Activated B cell treated with CpG ODN at 0.5 μM for 24 hours (primary cell): ENCODE measurements at regions not wholly inside any gene's neighbourhood (a gene's known extent, or its start where the extent isn't known, plus 50 kb on each side); places are given as distances from the start of the nearest gene placed in this dataset.

Experiments used
- ATAC-seq: fragments of 200-7000 bp; cut with Tn5 transposase; one replicate; pipeline ENCODE4 v1.10.0; 2021; ENCODE audit warnings: low read depth, mild to moderate bottlenecking, moderate library complexity
- CTCF ChIA-PET: fragments of 350-600 bp; sonication (Branson Sonifier 250); formaldehyde crosslinking; loops from one replicate; lab custom pipeline; 2021; ENCODE audit warnings: antibody characterized with exemption; lab: Charles Lee
- POLR2A ChIA-PET: fragments of 350-600 bp; sonication (Branson Sonifier 250); formaldehyde crosslinking; loops from one replicate; lab custom pipeline; 2021; ENCODE audit warnings: antibody characterized with exemption; lab: Charles Lee
- DNase-seq: peaks from one replicate; pipeline ENCODE4 v3.0.0; 2022
- H3K27ac Mint-ChIP-seq: one replicate; pipeline ENCODE4 v1.8.0; 2020; ENCODE audit warnings: mixed read lengths
- H3K27me3 Mint-ChIP-seq: one replicate; pipeline ENCODE4 v1.8.0; 2021; ENCODE audit warnings: mixed read lengths
- H3K36me3 Mint-ChIP-seq: one replicate; pipeline ENCODE4 v1.8.0; 2021; ENCODE audit warnings: low read depth, mixed read lengths
- H3K4me1 Mint-ChIP-seq: one replicate; pipeline ENCODE4 v1.8.0; 2021; ENCODE audit warnings: mixed read lengths
- H3K4me3 Mint-ChIP-seq: one replicate; pipeline ENCODE4 v1.8.0; 2020; ENCODE audit warnings: mild to moderate bottlenecking, mixed read lengths
- H3K9me3 Mint-ChIP-seq: one replicate; pipeline ENCODE4 v1.8.0; 2020; ENCODE audit warnings: mixed read lengths
- intact Hi-C: fragments of 100-400 bp; cut with micrococcal nuclease; formaldehyde crosslinking; loops from one replicate; pipeline ENCODE4 v1.15.1; 2024
- TF ChIP-seq, protein P1 (sequence below): fragments of 200-600 bp; IDR thresholded peaks from one replicate; pipeline ENCODE4 v1.8.0; 2022; ENCODE audit warnings: antibody characterized with exemption, mild to moderate bottlenecking

- ATAC-seq (no peak), DNase-seq (no peak)
- TF ChIP-seq, protein P1, sequence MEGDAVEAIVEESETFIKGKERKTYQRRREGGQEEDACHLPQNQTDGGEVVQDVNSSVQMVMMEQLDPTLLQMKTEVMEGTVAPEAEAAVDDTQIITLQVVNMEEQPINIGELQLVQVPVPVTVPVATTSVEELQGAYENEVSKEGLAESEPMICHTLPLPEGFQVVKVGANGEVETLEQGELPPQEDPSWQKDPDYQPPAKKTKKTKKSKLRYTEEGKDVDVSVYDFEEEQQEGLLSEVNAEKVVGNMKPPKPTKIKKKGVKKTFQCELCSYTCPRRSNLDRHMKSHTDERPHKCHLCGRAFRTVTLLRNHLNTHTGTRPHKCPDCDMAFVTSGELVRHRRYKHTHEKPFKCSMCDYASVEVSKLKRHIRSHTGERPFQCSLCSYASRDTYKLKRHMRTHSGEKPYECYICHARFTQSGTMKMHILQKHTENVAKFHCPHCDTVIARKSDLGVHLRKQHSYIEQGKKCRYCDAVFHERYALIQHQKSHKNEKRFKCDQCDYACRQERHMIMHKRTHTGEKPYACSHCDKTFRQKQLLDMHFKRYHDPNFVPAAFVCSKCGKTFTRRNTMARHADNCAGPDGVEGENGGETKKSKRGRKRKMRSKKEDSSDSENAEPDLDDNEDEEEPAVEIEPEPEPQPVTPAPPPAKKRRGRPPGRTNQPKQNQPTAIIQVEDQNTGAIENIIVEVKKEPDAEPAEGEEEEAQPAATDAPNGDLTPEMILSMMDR, result no peak
- no peaks in the 10 kb centered on the region for H3K27me3 Mint-ChIP-seq
- H3K4me3 Mint-ChIP-seq, result no peak overlapping the region
- CTCF ChIA-PET, result no interaction called here
- H3K9me3 Mint-ChIP-seq, result no peaks in the 10 kb centered on the region
- POLR2A ChIA-PET, result interaction anchor here (0.6 kb wide), 1 partner anchor 11 kb away, joined by 3 read pairs; no protein-coding TSS in a partner anchor
- no peak overlapping the region for H3K27ac Mint-ChIP-seq
- H3K4me1 Mint-ChIP-seq, result no peaks in the 10 kb centered on the region
- no peaks in the 10 kb centered on the region for H3K36me3 Mint-ChIP-seq
- intact Hi-C loops, result no loop called here
Measured at GRCh38 chr1:168972887-168973286, 133.6 kb upstream of the ATP1B1 start.

DNA sequence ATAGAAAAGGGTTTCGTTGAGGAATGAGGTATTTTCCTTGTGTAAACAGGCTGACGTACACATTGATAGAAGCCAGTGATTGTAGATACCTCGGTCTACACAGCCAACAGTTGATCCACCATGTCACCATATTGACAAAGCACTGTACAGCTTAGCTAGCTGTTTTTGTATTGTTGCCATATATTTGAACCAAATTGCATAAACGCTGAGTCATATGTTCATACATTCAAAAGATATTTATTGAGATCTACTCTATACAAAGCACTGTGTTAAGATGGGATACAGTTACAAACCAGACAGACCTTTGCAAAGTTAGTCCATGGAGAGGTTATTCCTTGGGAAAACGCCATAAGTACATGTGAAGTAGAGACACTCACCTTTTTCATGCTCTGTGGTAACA, 132.4 kb upstream of the ATP1B1 start:
- H3K36me3 Mint-ChIP-seq, result no peaks in the 10 kb centered on the region
- no peaks in the 10 kb centered on the region for H3K27me3 Mint-ChIP-seq
- ATAC-seq, result no peak
- intact Hi-C loops, result no loop called here
- POLR2A ChIA-PET, result no interaction called here
- H3K4me1 Mint-ChIP-seq, result no peaks in the 10 kb centered on the region
- no peak overlapping the region for H3K27ac Mint-ChIP-seq
- peaks cover 2% of the 10 kb centered on the region for H3K9me3 Mint-ChIP-seq
- H3K4me3 Mint-ChIP-seq, result no peak overlapping the region
- TF ChIP-seq, protein P1, result no peak
- CTCF ChIA-PET, result no interaction called here
- no peak for DNase-seq

DNA sequence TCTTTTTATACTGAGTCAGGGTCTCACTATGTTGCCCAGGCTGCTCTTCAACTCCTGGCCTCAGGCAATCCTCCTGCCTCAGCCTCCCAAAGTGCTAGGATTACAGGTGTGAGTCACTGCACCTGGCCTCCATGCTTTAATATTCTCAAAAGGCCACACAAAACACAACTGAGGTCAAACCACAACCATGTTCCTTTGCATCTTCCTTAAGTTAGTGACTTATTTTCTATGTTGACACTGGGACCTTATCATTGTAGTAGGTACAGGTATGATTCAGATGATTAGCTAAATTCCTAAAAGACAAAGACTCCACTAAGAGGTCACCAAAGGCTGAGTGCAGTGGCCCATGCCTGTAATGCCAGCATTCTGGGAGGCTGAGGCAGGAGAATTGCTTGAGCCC, 131.9 kb upstream of the ATP1B1 start:
- CTCF ChIA-PET, result no interaction called here
- Mint-ChIP-seq H3K9me3 (peaks cover 2% of the 10 kb centered on the region), H3K27me3 (no peaks in the 10 kb centered on the region), H3K27ac (no peak overlapping the region), H3K36me3 (no peaks in the 10 kb centered on the region), H3K4me3 (no peak overlapping the region), H3K4me1 (no peaks in the 10 kb centered on the region)
- intact Hi-C loops, result no loop called here
- no peak for DNase-seq
- TF ChIP-seq, protein P1, result no peak
- no peak for ATAC-seq
- POLR2A ChIA-PET, result no interaction called here

DNA sequence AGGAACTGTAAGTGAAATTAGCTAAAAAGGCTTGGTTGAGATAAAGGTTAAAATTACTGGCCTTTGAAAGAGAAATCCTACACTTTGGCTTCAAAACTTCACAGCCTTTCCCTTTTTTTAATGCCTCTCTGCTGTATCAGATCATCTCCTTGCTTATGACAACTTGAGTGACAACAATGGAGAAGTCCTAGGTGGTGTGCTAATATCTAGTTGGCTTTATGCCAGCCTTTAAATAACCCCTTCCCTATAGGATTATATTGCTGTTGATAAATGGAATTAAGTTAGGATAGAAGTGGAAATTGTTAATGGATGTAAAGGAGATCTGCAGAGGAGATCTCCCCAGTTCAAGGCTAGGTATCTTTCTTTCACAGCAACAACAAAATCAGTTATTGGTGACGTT, 130.2 kb upstream of the ATP1B1 start:
- no peak for DNase-seq
- no peak overlapping the region for H3K27ac Mint-ChIP-seq
- no peak for ATAC-seq
- POLR2A ChIA-PET, result no interaction called here
- no peaks in the 10 kb centered on the region for H3K4me1 Mint-ChIP-seq
- CTCF ChIA-PET, result no interaction called here
- intact Hi-C loops, result no loop called here
- H3K4me3 Mint-ChIP-seq, result no peak overlapping the region
- no peaks in the 10 kb centered on the region for H3K27me3 Mint-ChIP-seq
- H3K9me3 Mint-ChIP-seq, result peaks cover 2% of the 10 kb centered on the region
- no peaks in the 10 kb centered on the region for H3K36me3 Mint-ChIP-seq
- TF ChIP-seq, protein P1, result no peak

DNA sequence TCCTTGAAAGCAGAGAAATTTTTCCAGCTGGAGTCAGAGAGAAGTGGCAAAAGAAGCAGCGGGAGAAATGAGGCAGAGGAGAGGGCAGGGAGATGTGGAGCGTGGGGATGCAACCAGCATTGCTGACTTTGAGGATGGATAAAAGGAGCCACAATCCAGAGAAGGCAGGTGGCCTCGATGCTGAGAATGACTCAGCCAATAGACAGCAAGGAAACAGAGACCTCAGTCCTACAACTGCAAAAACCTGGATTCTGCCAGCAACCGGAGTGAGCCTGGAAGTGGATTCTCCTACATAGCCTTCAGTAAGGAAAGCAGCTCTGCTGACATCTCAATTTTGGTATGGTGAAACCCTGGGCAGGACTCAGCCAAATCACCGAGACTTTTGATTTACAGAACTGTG, 128.9 kb upstream of the ATP1B1 start:
- DNase-seq (no peak), ATAC-seq (no peak)
- Mint-ChIP-seq H3K4me3 (no peak overlapping the region), H3K27me3 (peaks cover 3% of the 10 kb centered on the region), H3K36me3 (no peaks in the 10 kb centered on the region), H3K9me3 (peaks cover 2% of the 10 kb centered on the region), H3K27ac (no peak overlapping the region), H3K4me1 (no peaks in the 10 kb centered on the region)
- TF ChIP-seq, protein P1, result no peak
- intact Hi-C loops, result no loop called here
- CTCF ChIA-PET, result no interaction called here
- POLR2A ChIA-PET, result no interaction called here
